Smooth muscle cell (in vitro differentiated cells): ENCODE measurements at regions not wholly inside any gene's neighbourhood (a gene's known extent, or its start where the extent isn't known, plus 50 kb on each side); places are given as distances from the start of the nearest gene placed in this dataset. TPM values are rescaled to one million over a fixed set of nuclear protein-coding genes. Genes with fewer than 3 reads are reported as not detected.

ENCODE experiments used
- DNase-seq: peaks from one replicate; lab custom pipeline; 2025; ENCODE audit not compliant: unreplicated experiment; lab: John Stamatoyannopoulos, UW
- H2AFZ ChIP-seq: fragments of 200-600 bp; sonication (generic); 2 replicates; pipeline ENCODE4 v1.6.0; 2016; ENCODE audit warnings: antibody characterized with exemption, low read depth, mild to moderate bottlenecking
- H3F3A ChIP-seq: fragments of 200-600 bp; sonication (generic); 2 replicates; pipeline ENCODE4 v1.6.0; 2017; ENCODE audit warnings: antibody characterized with exemption, low read depth
- H3K27ac ChIP-seq: fragments of 200-600 bp; sonication (generic); 2 replicates; pipeline ENCODE4 v1.5.1; 2016; ENCODE audit warnings: low read depth, mild to moderate bottlenecking
- H3K27me3 ChIP-seq: fragments of 200-600 bp; sonication (generic); 2 replicates; pipeline ENCODE4 v1.6.1; 2016; ENCODE audit warnings: low read depth, mild to moderate bottlenecking
- H3K36me3 ChIP-seq: fragments of 200-600 bp; sonication (generic); 2 replicates; pipeline ENCODE4 v1.5.1; 2016; ENCODE audit warnings: low read depth
- H3K4me1 ChIP-seq: fragments of 200-600 bp; sonication (generic); 2 replicates; pipeline ENCODE4 v1.5.1; 2016; ENCODE audit warnings: low read depth
- H3K4me2 ChIP-seq: fragments of 200-600 bp; sonication (generic); 2 replicates; pipeline ENCODE4 v1.6.0; 2016; ENCODE audit warnings: mild to moderate bottlenecking
- H3K4me3 ChIP-seq: fragments of 200-600 bp; sonication (generic); 2 replicates; pipeline ENCODE4 v1.5.1; 2016; ENCODE audit warnings: mild to moderate bottlenecking
- H3K79me2 ChIP-seq: fragments of 200-600 bp; sonication (generic); 2 replicates; pipeline ENCODE4 v1.6.0; 2016; ENCODE audit warnings: low read depth, mild to moderate bottlenecking
- H3K9ac ChIP-seq: fragments of 200-600 bp; sonication (generic); 2 replicates; pipeline ENCODE4 v1.6.0; 2016; ENCODE audit warnings: low read depth
- H3K9me3 ChIP-seq: fragments of 200-600 bp; sonication (generic); replicated peaks from 2 replicates; pipeline ENCODE4 v1.5.1; 2016; ENCODE audit warnings: low read depth
- H4K20me1 ChIP-seq: fragments of 200-600 bp; sonication (generic); 2 replicates; pipeline ENCODE4 v1.6.0; 2016; ENCODE audit warnings: low read depth
- CTCF ChIP-seq: fragments of 200-600 bp; sonication (generic); IDR thresholded peaks from 2 replicates; pipeline ENCODE4 v1.5.1; 2017; ENCODE audit warnings: borderline replicate concordance, mild to moderate bottlenecking, antibody characterized with exemption; ENCODE audit not compliant: insufficient read depth, poor library complexity, severe bottlenecking
- WGBS: methylation state at CpG from one replicate; pipeline ENCODE4 v1.1.7; 2016; ENCODE audit warnings: low lambda C conversion rate; 5-methylcytosine and 5-hydroxymethylcytosine counted together
- small RNA-seq: library from RNA; depleted of rRNA; stranded (forward); fragments of <200 nt; gene quantifications from one replicate; pipeline ENCODE3, GENCODE V24; 2014

GRCh38 chr2:60699617-60700016, 56.5 kb upstream of the PAPOLG start:
- H3K36me3 ChIP-seq: no peaks in the 10 kb centered on the region
- TF ChIP-seq CTCF: no peak
- no peaks in the 10 kb centered on the region for H4K20me1 ChIP-seq
- no peak for DNase-seq
- H3K27me3 ChIP-seq: no peaks in the 10 kb centered on the region
- no peak overlapping the region for H3K4me2 ChIP-seq
- no peak overlapping the region for H3K9ac ChIP-seq
- no peaks in the 10 kb centered on the region for H3F3A ChIP-seq
- H3K9me3 ChIP-seq: no peaks in the 10 kb centered on the region
- H3K79me2 ChIP-seq: no peaks in the 10 kb centered on the region
- H3K4me1 ChIP-seq: no peaks in the 10 kb centered on the region
- 83% methylated on average over 4 of the region's 4 CpGs for WGBS
- H3K27ac ChIP-seq: no peak overlapping the region
- H2AFZ ChIP-seq: no peak overlapping the region
- no peak overlapping the region for H3K4me3 ChIP-seq

GRCh38 chr2:60706021-60706420, 50.0 kb upstream of the PAPOLG start:
- no peaks in the 10 kb centered on the region for H3K36me3 ChIP-seq
- H3K4me2 ChIP-seq: no peak overlapping the region
- H3K27me3 ChIP-seq: no peaks in the 10 kb centered on the region
- no peaks in the 10 kb centered on the region for H3K79me2 ChIP-seq
- H3K27ac ChIP-seq: no peak overlapping the region
- no peak for TF ChIP-seq CTCF
- no peak overlapping the region for H2AFZ ChIP-seq
- H4K20me1 ChIP-seq: no peaks in the 10 kb centered on the region
- WGBS: 85% methylated on average over 4 of the region's 4 CpGs
- no peaks in the 10 kb centered on the region for H3F3A ChIP-seq
- H3K4me1 ChIP-seq: no peaks in the 10 kb centered on the region
- no peak overlapping the region for H3K9ac ChIP-seq
- H3K9me3 ChIP-seq: no peaks in the 10 kb centered on the region
- no peak overlapping the region for H3K4me3 ChIP-seq
- no peak for DNase-seq

Small RNA genes lying in the stretch of these regions (small RNA-seq; reads per million reads assigned to genes)
- not detected for gene RN7SL361P
